Right atrium auricular region (tissue), 2 donors: ENCODE measurements at regions not wholly inside any gene's neighbourhood (a gene's known extent, or its start where the extent isn't known, plus 50 kb on each side); places are given as distances from the start of the nearest gene placed in this dataset.

Experiments
- DNase-seq: peaks from one replicate; pipeline ENCODE4 v3.0.0-alpha.2; 2019; ENCODE audit warnings: low spot score
- H3K27ac ChIP-seq, 2 donors: fragments of 200-600 bp; sonication (generic); 1 replicate in 1 of 2; 2 replicates in 1 of 2; pipeline ENCODE4 v1.5.1; 2016 to 2019
- H3K27me3 ChIP-seq, 2 donors: fragments of 200-600 bp; sonication (generic); one replicate each; pipeline versions ENCODE4 v1.5.1 to v1.6.0; 2017 to 2019
- H3K36me3 ChIP-seq: fragments of 200-600 bp; sonication (generic); one replicate; pipeline ENCODE4 v1.5.1; 2016
- H3K4me1 ChIP-seq, 2 donors: fragments of 200-600 bp; sonication (generic); one replicate each; pipeline versions ENCODE4 v1.5.1 to v1.6.0; 2017 to 2019
- H3K4me3 ChIP-seq, 2 donors: fragments of 200-600 bp; sonication (generic); 1 replicate in 1 of 2; 2 replicates in 1 of 2; pipeline ENCODE4 v1.5.1; 2017 to 2019; ENCODE audit warnings: mild to moderate bottlenecking in 1 of 2, moderate library complexity in 1 of 2
- H3K9me3 ChIP-seq, 2 donors: fragments of 200-600 bp; sonication (generic); one replicate each; pipeline ENCODE4 v1.5.1; 2019
- TF ChIP-seq, protein P1 (sequence below), 2 donors: fragments of 200-600 bp; sonication (generic); IDR thresholded peaks; one replicate each; pipeline ENCODE4 v1.5.1; 2019; ENCODE audit warnings: antibody characterized with exemption in 2 of 2

GRCh38 chr18:78422336-78422735 is 557.3 kb upstream of the SALL3 start:
- H3K4me3 ChIP-seq = no peak overlapping the region
- DNase-seq = no peak
- TF ChIP-seq, protein P1, sequence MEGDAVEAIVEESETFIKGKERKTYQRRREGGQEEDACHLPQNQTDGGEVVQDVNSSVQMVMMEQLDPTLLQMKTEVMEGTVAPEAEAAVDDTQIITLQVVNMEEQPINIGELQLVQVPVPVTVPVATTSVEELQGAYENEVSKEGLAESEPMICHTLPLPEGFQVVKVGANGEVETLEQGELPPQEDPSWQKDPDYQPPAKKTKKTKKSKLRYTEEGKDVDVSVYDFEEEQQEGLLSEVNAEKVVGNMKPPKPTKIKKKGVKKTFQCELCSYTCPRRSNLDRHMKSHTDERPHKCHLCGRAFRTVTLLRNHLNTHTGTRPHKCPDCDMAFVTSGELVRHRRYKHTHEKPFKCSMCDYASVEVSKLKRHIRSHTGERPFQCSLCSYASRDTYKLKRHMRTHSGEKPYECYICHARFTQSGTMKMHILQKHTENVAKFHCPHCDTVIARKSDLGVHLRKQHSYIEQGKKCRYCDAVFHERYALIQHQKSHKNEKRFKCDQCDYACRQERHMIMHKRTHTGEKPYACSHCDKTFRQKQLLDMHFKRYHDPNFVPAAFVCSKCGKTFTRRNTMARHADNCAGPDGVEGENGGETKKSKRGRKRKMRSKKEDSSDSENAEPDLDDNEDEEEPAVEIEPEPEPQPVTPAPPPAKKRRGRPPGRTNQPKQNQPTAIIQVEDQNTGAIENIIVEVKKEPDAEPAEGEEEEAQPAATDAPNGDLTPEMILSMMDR (IDR thresholded peaks at IDR 0.05) = no peak
- no peaks in the 10 kb centered on the region for H3K4me1 ChIP-seq
- H3K9me3 ChIP-seq = no peaks in the 10 kb centered on the region
- H3K27me3 ChIP-seq = no peaks in the 10 kb centered on the region
- H3K27ac ChIP-seq = no peak overlapping the region
- no peaks in the 10 kb centered on the region for H3K36me3 ChIP-seq

DNA sequence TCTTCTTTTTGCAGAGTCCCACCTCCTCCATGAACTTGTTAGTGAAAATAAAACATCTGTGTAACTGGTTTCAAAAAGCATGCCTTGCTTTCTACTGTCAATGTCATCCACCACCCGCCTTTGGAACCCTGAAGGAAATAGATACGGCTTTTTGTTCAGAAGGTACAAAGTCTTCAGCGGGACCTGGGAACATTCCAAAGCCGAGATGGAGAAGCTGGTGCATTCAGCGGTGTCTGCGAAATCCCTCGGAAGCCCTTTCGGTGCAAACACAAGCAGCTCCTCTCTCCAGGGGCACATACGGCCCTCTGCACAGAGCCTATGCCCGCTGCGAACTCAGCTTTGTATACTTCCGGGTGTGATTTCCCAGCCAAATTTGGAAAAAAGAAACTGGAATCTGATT is 555.8 kb upstream of the SALL3 start:
- no peak overlapping the region for H3K27ac ChIP-seq
- TF ChIP-seq, protein P1 (IDR thresholded peaks at IDR 0.05) = no peak
- no peaks in the 10 kb centered on the region for H3K27me3 ChIP-seq
- H3K9me3 ChIP-seq = no peaks in the 10 kb centered on the region
- H3K36me3 ChIP-seq = no peaks in the 10 kb centered on the region
- H3K4me1 ChIP-seq = no peaks in the 10 kb centered on the region
- no peak for DNase-seq
- no peak overlapping the region for H3K4me3 ChIP-seq

DNA sequence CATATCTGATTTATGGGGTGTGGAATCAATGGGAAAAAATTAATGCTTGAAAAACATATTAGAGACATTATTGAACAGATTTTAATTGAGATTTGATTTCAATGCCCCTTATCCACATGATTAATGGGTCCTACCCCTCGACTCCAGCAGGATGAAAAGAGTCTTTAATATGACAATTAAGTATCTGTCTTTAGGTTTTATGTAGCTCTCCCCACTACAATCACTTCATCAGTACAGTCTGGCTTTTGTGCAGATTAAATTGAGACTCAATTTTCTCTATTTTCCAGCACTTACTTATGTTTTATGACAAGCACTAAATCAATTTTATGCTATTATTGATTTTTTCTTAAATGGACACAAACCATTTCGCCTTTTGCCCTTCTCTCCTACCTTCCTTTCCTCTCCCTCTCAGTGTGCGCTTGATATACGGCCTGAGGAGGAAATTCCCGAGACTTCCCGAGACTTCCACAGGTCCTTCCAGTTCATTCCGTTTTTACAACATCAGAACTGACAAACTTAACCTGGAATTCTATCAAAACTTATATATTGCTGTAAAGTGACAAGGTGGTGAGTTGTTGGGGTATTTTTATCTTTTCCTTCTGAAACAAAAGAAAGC is 555.1 kb upstream of the SALL3 start:
- Histone ChIP-seq H3K4me3 (no peak overlapping the region), H3K4me1 (no peaks in the 10 kb centered on the region), H3K27me3 (no peaks in the 10 kb centered on the region), H3K27ac (no peak overlapping the region), H3K36me3 (no peaks in the 10 kb centered on the region), H3K9me3 (no peaks in the 10 kb centered on the region)
- TF ChIP-seq, protein P1 (IDR thresholded peaks at IDR 0.05) = no peak
- DNase-seq = no peak

GRCh38 chr18:78425019-78425412 is 554.6 kb upstream of the SALL3 start:
- H3K27ac ChIP-seq = no peak overlapping the region
- no peaks in the 10 kb centered on the region for H3K4me1 ChIP-seq
- H3K9me3 ChIP-seq = no peaks in the 10 kb centered on the region
- H3K36me3 ChIP-seq = no peaks in the 10 kb centered on the region
- TF ChIP-seq, protein P1 (IDR thresholded peaks at IDR 0.05) = no peak
- no peaks in the 10 kb centered on the region for H3K27me3 ChIP-seq
- no peak for DNase-seq
- no peak overlapping the region for H3K4me3 ChIP-seq

GRCh38 chr18:78427081-78427480 is 552.5 kb upstream of the SALL3 start:
- H3K4me3 ChIP-seq = no peak overlapping the region
- H3K27ac ChIP-seq = no peak overlapping the region
- H3K36me3 ChIP-seq = no peaks in the 10 kb centered on the region
- H3K4me1 ChIP-seq = no peaks in the 10 kb centered on the region
- DNase-seq = no peak
- H3K9me3 ChIP-seq = no peaks in the 10 kb centered on the region
- H3K27me3 ChIP-seq = no peaks in the 10 kb centered on the region
- TF ChIP-seq, protein P1 (IDR thresholded peaks at IDR 0.05) = no peak
